ENCODE measurements at regions not wholly inside any gene's neighbourhood (a gene's known extent, or its start where the extent isn't known, plus 50 kb on each side); places are given as distances from the start of the nearest gene placed in this dataset.

DNA sequence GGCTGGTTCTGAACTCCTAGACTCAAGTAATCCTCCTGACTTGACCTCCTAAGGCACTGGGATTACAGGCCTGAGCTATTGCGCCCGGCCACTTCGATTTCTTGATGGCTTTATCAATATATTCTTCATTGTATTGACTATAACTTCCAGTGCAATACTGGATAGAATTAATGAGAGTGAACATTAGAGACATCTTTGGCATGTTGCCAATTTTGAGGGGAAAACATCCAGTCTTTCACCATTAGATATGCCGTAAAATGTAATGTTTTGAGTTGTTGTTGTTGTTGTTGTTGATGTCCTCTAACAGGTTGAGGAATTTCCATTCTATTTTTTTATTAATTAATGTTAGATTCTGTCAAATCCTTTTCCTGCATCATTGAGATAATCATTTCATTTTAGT is 578.9 kb downstream of the ZWINT start:
- H3K27me3 ChIP-seq (ENCODE audit: control insufficient read depth in 3 of 3, insufficient read depth in 3 of 3, low read length in 2 of 3), result no peaks in the 10 kb centered on the region
- ATAC-seq (ENCODE audit: insufficient read depth, low FRiP score) (no peak), DNase-seq (peak in 2 of 3 donors; percentile 1 to 2)
- TF ChIP-seq, protein P1, sequence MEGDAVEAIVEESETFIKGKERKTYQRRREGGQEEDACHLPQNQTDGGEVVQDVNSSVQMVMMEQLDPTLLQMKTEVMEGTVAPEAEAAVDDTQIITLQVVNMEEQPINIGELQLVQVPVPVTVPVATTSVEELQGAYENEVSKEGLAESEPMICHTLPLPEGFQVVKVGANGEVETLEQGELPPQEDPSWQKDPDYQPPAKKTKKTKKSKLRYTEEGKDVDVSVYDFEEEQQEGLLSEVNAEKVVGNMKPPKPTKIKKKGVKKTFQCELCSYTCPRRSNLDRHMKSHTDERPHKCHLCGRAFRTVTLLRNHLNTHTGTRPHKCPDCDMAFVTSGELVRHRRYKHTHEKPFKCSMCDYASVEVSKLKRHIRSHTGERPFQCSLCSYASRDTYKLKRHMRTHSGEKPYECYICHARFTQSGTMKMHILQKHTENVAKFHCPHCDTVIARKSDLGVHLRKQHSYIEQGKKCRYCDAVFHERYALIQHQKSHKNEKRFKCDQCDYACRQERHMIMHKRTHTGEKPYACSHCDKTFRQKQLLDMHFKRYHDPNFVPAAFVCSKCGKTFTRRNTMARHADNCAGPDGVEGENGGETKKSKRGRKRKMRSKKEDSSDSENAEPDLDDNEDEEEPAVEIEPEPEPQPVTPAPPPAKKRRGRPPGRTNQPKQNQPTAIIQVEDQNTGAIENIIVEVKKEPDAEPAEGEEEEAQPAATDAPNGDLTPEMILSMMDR (IDR thresholded peaks at IDR 0.05; ENCODE audit: control extremely low read depth, extremely low read depth), result no peak
- H3K4me3 ChIP-seq, result no peak overlapping the region
- no peak overlapping the region for H3K27ac ChIP-seq (ENCODE audit: low read depth in 1 of 2, low read length in 1 of 2)
- 87 to 93% methylated on average over 4 of the region's 4 CpGs for WGBS, 2 donors
- no peaks in the 10 kb centered on the region for H3K9me3 ChIP-seq (ENCODE audit: control insufficient read depth in 4 of 4, insufficient read depth in 3 of 4, low read length in 3 of 4)
- H3K4me1 ChIP-seq (ENCODE audit: control insufficient read depth in 5 of 5, insufficient read depth in 5 of 5, low read length in 5 of 5), result no peaks in the 10 kb centered on the region
- no peaks in the 10 kb centered on the region for H3K36me3 ChIP-seq (ENCODE audit: control insufficient read depth in 4 of 4, insufficient read depth in 4 of 4, low read length in 4 of 4)
- H3K9ac ChIP-seq (ENCODE audit: insufficient read depth in 1 of 2, low read length in 2 of 2), result no peak overlapping the region

DNA sequence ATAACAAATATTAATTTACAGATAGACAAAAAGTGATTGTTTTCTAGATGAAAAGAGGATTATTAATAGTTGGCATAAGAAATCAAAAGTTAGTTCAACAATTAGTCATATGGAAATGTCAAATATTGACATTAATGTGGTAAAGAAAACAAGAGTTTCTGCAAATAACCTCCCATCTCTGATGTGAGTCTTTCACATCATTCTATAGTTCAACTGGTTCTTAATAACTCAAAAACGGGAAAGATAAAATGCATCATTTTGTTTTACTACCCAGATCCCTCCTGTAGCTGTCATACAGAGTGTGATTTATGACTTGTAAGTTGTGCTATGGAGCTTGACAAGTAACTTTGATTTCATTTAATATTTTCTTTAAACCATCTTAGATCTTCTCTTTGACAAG is 594.8 kb downstream of the ZWINT start:
- TF ChIP-seq, protein P1 (IDR thresholded peaks at IDR 0.05; ENCODE audit: control extremely low read depth, extremely low read depth), result no peak
- 56 to 59% methylated on average over 1 of the region's 1 CpG for WGBS, 2 donors
- no peak for ATAC-seq (ENCODE audit: insufficient read depth, low FRiP score)
- Histone ChIP-seq H3K4me3 (no peak overlapping the region), H3K27ac (ENCODE audit: low read depth in 1 of 2, low read length in 1 of 2) (no peak overlapping the region), H3K9ac (ENCODE audit: insufficient read depth in 1 of 2, low read length in 2 of 2) (no peak overlapping the region), H3K9me3 (ENCODE audit: control insufficient read depth in 4 of 4, insufficient read depth in 3 of 4, low read length in 3 of 4) (no peaks in the 10 kb centered on the region), H3K4me1 (ENCODE audit: control insufficient read depth in 5 of 5, insufficient read depth in 5 of 5, low read length in 5 of 5) (no peaks in the 10 kb centered on the region), H3K27me3 (ENCODE audit: control insufficient read depth in 3 of 3, insufficient read depth in 3 of 3, low read length in 2 of 3) (no peaks in the 10 kb centered on the region), H3K36me3 (ENCODE audit: control insufficient read depth in 4 of 4, insufficient read depth in 4 of 4, low read length in 4 of 4) (no peaks in the 10 kb centered on the region)
- no peak for DNase-seq

DNA sequence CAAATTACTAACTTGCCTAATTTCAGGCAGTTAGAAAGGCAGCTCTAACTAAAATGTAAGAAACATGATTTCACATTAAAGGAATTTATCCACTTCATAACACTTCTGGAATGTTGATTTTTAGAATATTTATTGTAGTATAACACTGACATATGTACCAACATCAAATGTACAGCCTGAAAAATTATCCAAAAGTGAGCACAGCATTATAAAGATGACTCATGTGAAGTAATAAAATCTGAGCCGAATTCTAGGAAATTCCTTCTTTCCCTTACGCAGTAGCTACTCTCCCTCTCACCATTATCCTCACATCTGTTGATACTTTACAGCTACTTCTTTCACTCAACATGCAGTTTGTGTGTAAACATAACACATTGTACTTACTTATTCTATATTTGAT is 610.6 kb downstream of the ZWINT start:
- 87 to 88% methylated on average over 2 of the region's 2 CpGs for WGBS, 2 donors

DNA sequence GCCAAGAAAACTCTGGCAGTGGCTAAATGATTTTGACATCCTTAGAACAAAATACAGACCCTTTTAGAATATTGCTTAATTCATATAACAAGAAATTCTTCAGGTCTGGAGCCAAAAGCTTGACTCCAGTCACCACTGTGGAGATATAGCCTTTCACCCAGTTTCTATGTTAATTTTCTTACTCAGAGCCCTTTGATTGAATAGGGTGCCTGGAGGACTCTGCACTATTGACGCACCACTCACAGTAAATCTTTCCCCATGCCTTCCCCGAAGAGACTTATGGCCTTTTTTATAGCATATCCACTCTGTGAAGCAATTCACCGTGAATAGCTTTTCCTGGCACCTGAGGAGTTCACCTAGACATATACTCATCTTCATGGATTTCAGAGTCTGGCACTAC is 613.8 kb downstream of the ZWINT start:
- Histone ChIP-seq H3K27ac (ENCODE audit: low read depth in 1 of 2, low read length in 1 of 2) (no peak overlapping the region), H3K9ac (ENCODE audit: insufficient read depth in 1 of 2, low read length in 2 of 2) (no peak overlapping the region), H3K36me3 (ENCODE audit: control insufficient read depth in 4 of 4, insufficient read depth in 4 of 4, low read length in 4 of 4) (no peaks in the 10 kb centered on the region), H3K4me3 (no peak overlapping the region), H3K4me1 (ENCODE audit: control insufficient read depth in 5 of 5, insufficient read depth in 5 of 5, low read length in 5 of 5) (no peaks in the 10 kb centered on the region), H3K9me3 (ENCODE audit: control insufficient read depth in 4 of 4, insufficient read depth in 3 of 4, low read length in 3 of 4) (no peaks in the 10 kb centered on the region), H3K27me3 (ENCODE audit: control insufficient read depth in 3 of 3, insufficient read depth in 3 of 3, low read length in 2 of 3) (no peaks in the 10 kb centered on the region)
- WGBS, 2 donors, result 62 to 82% methylated on average over 3 of the region's 3 CpGs
- DNase-seq (peak in 1 of 3 donors; percentile 10), ATAC-seq (ENCODE audit: insufficient read depth, low FRiP score) (no peak)
- TF ChIP-seq, protein P1 (IDR thresholded peaks at IDR 0.05; ENCODE audit: control extremely low read depth, extremely low read depth), result no peak

More for the DNA sequence above, 610.6 kb downstream of the ZWINT start:
- H3K27me3 ChIP-seq (ENCODE audit: control insufficient read depth in 3 of 3, insufficient read depth in 3 of 3, low read length in 2 of 3), result no peaks in the 10 kb centered on the region
- no peaks in the 10 kb centered on the region for H3K9me3 ChIP-seq (ENCODE audit: control insufficient read depth in 4 of 4, insufficient read depth in 3 of 4, low read length in 3 of 4)
- no peaks in the 10 kb centered on the region for H3K36me3 ChIP-seq (ENCODE audit: control insufficient read depth in 4 of 4, insufficient read depth in 4 of 4, low read length in 4 of 4)
- DNase-seq (no peak), ATAC-seq (ENCODE audit: insufficient read depth, low FRiP score) (no peak)
- TF ChIP-seq, protein P1 (IDR thresholded peaks at IDR 0.05; ENCODE audit: control extremely low read depth, extremely low read depth), result no peak
- H3K9ac ChIP-seq (ENCODE audit: insufficient read depth in 1 of 2, low read length in 2 of 2), result no peak overlapping the region
- H3K4me3 ChIP-seq, result no peak overlapping the region
- no peak overlapping the region for H3K27ac ChIP-seq (ENCODE audit: low read depth in 1 of 2, low read length in 1 of 2)
- H3K4me1 ChIP-seq (ENCODE audit: control insufficient read depth in 5 of 5, insufficient read depth in 5 of 5, low read length in 5 of 5), result no peaks in the 10 kb centered on the region

Measured in lung (tissue), 11 donors.